Large intestine (tissue), 3 donors: ENCODE measurements at regions not wholly inside any gene's neighbourhood (a gene's known extent, or its start where the extent isn't known, plus 50 kb on each side); places are given as distances from the start of the nearest gene placed in this dataset.

Source experiments
- DNase-seq, 2 donors: peaks; one replicate each; pipeline versions ENCODE4 v3.0.0 to v3.0.0-alpha.2; 2013
- H3K27ac ChIP-seq: one replicate; pipeline ENCODE4 v1.5.1; 2013; ENCODE audit warnings: low read length
- H3K27me3 ChIP-seq: 2 replicates; pipeline ENCODE4 v1.6.1; 2013; ENCODE audit warnings: low read length; ENCODE audit not compliant: control insufficient read depth, insufficient read depth
- H3K36me3 ChIP-seq: 2 replicates; pipeline ENCODE4 v1.6.1; 2013; ENCODE audit warnings: low read length; ENCODE audit not compliant: control insufficient read depth, insufficient read depth
- H3K4me1 ChIP-seq: one replicate; pipeline ENCODE4 v1.6.1; 2013; ENCODE audit warnings: low read length; ENCODE audit not compliant: control insufficient read depth, insufficient read depth
- H3K4me3 ChIP-seq: one replicate; pipeline ENCODE4 v1.5.1; 2013; ENCODE audit warnings: low read length
- H3K9me3 ChIP-seq: one replicate; pipeline ENCODE4 v1.6.1; 2013; ENCODE audit warnings: mild to moderate bottlenecking, low read depth, low read length, moderate library complexity; ENCODE audit not compliant: control insufficient read depth
- WGBS: methylation state at CpG from one replicate; pipeline ENCODE4 v1.1.5; 2013; ENCODE audit warnings: low lambda C conversion rate; ENCODE audit not compliant: insufficient coverage; 5-methylcytosine and 5-hydroxymethylcytosine counted together

DNA sequence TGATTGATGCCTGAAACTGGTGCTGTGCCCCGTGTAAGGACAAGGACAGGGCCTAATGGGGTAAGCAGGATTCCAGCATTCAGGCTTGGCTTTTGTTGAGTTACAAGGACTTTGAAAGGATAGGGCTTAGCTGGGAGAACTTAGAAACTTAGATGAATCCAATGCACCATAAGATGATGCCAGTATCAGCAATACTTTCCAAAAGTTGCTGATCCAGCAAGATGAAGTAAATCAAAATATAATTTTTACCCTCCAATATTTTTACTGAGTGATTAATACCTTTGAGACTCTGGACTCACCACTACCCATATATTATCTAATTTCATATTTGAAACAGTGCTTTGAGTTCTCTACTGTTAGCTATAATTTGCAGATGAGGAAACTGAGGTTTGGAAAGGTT is 354.5 kb upstream of the ATP5MC3 start:
- no CpG with 5 or more reads among the region's 1 CpG for WGBS
- no peaks in the 10 kb centered on the region for H3K4me1 ChIP-seq
- H3K27me3 ChIP-seq: no peaks in the 10 kb centered on the region
- H3K9me3 ChIP-seq: no peaks in the 10 kb centered on the region
- no peak for DNase-seq
- no peak overlapping the region for H3K4me3 ChIP-seq
- H3K36me3 ChIP-seq: no peaks in the 10 kb centered on the region
- no peak overlapping the region for H3K27ac ChIP-seq

DNA sequence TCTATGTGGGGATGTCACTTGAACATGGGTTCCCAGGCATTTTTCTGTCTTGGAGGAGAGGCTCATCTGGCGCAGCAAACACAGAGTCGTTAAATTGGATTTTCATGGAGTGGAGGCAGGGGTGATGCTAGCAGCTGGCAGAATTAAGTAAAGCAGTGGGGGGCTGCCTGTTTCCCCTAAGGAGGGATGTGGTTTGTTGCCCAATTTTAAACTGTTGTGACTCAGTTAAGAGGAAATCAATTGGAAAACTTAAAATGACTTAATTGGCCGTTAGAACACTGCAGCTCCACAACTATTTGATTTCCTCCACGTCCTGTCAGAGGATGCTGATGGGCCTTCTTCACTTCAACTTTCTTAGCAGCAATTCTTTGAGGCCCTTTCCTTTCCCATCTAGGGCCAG is 354.1 kb upstream of the ATP5MC3 start:
- no peaks in the 10 kb centered on the region for H3K27me3 ChIP-seq
- no peak for DNase-seq
- no peak overlapping the region for H3K4me3 ChIP-seq
- H3K36me3 ChIP-seq: no peaks in the 10 kb centered on the region
- no CpG with 5 or more reads among the region's 4 CpGs for WGBS
- no peaks in the 10 kb centered on the region for H3K9me3 ChIP-seq
- H3K4me1 ChIP-seq: no peaks in the 10 kb centered on the region
- H3K27ac ChIP-seq: no peak overlapping the region

DNA sequence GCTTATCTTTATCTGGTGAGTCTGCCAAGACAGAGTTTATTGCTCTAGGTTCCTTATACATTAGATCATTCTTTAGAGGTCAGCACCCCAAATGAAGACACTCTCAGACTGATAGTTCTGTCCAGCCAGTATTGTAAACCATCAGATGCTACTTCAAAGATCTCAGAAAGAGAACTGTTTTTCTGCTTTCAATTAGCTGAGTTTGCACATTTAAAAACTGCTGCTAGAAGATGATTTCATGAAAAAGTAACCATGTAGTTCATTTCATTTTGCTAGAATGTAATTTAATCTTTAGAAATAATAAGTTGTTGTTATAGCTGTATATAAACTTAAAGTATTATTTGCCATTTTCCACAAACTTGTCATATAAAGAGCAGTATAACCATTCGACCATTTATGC is 344.5 kb upstream of the ATP5MC3 start:
- H3K27me3 ChIP-seq: no peaks in the 10 kb centered on the region
- no peak overlapping the region for H3K27ac ChIP-seq
- WGBS: 86% methylated on average over 1 of the region's 1 CpG
- H3K4me3 ChIP-seq: no peak overlapping the region
- DNase-seq: no peak
- no peaks in the 10 kb centered on the region for H3K36me3 ChIP-seq
- H3K9me3 ChIP-seq: no peaks in the 10 kb centered on the region
- no peaks in the 10 kb centered on the region for H3K4me1 ChIP-seq

DNA sequence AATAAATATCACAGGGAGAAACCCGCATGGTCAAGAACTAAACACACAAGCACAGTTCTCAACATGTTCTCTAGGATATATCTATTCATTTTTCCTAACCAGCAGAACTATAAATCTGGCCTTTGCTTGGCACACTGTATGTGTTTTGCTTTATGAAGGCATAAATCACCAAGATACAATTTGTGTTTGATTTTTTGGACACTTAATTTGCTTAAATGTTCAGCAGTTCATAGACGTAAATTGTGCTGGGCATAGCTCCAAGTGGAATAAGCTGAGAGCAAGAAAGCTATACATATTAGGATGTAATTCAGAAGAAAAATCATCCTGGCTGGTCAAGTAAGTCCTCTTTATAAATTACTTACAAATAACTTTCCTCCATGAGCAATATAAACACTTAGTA is 341.5 kb upstream of the ATP5MC3 start:
- Histone ChIP-seq H3K4me3 (no peak overlapping the region), H3K36me3 (no peaks in the 10 kb centered on the region), H3K27me3 (no peaks in the 10 kb centered on the region), H3K27ac (no peak overlapping the region), H3K4me1 (no peaks in the 10 kb centered on the region), H3K9me3 (no peaks in the 10 kb centered on the region)
- 80% methylated on average over 1 of the region's 2 CpGs for WGBS
- DNase-seq: peak; percentile 7 to 8

DNA sequence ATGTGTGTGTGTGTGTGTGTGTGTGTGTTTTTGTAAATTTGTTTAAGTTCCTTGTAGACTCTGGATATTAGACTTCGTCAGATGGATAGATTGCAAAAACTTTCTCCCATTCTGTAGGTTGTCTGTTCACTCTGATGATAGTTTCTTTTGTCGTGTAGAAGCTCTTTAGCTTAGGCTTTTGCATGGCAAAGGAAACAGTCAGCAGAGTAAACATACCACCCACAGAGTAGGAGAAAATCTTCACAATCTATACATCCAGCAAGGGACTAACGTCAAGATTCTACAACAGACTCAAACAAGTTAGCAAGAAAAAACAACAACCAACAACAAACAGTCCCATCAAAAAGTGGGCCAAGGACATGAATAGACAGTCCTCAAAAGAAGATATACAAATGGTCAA is 336.7 kb upstream of the ATP5MC3 start:
- no peaks in the 10 kb centered on the region for H3K36me3 ChIP-seq
- no peak overlapping the region for H3K4me3 ChIP-seq
- no peak for DNase-seq
- no peak overlapping the region for H3K27ac ChIP-seq
- no peaks in the 10 kb centered on the region for H3K27me3 ChIP-seq
- no peaks in the 10 kb centered on the region for H3K9me3 ChIP-seq
- WGBS: no CpG with 5 or more reads among the region's 3 CpGs
- no peaks in the 10 kb centered on the region for H3K4me1 ChIP-seq

DNA sequence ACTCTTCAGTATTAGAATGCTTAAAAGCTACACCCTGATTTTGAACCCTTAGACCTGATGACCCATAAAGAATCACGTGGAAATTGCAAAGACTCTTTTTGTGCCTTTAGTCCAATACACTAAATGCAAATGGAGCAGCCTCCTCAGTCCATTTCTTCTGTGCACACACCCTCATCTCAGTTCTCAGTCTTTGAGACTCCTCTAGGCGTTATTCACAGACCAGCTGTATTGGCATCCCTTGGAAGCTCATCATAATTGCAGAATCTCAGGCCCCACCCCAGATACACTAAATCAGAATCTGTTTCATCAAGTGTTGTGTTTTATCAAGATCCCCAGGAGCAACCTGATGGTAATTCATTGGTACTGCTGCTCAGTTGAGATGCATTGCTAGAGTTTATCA is 335.0 kb upstream of the ATP5MC3 start:
- no CpG with 5 or more reads among the region's 2 CpGs for WGBS
- DNase-seq: no peak
- no peaks in the 10 kb centered on the region for H3K36me3 ChIP-seq
- no peak overlapping the region for H3K4me3 ChIP-seq
- no peaks in the 10 kb centered on the region for H3K9me3 ChIP-seq
- H3K27me3 ChIP-seq: no peaks in the 10 kb centered on the region
- no peak overlapping the region for H3K27ac ChIP-seq
- H3K4me1 ChIP-seq: no peaks in the 10 kb centered on the region

DNA sequence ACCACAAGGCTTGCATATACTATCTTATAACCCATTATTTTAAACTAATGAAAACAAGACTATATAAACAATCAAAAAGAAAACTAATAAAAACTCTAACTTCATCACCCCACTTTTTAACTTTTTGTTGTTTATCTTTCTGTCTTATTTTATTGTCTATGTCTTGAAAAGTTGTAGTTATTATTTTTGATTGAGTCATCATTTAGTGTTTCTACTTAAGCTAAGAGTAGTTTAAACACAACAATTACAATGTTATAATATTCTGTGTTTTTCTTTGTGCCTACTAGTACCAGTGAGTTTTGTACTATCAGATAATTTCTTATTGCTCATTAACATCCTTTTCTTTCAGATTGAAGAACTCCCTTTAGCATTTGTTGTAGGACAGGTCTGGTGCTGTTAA is 318.7 kb upstream of the ATP5MC3 start:
- H3K4me1 ChIP-seq: no peaks in the 10 kb centered on the region
- H3K36me3 ChIP-seq: no peaks in the 10 kb centered on the region
- no peak for DNase-seq
- no peak overlapping the region for H3K4me3 ChIP-seq
- no peaks in the 10 kb centered on the region for H3K27me3 ChIP-seq
- H3K9me3 ChIP-seq: no peaks in the 10 kb centered on the region
- H3K27ac ChIP-seq: no peak overlapping the region

DNA sequence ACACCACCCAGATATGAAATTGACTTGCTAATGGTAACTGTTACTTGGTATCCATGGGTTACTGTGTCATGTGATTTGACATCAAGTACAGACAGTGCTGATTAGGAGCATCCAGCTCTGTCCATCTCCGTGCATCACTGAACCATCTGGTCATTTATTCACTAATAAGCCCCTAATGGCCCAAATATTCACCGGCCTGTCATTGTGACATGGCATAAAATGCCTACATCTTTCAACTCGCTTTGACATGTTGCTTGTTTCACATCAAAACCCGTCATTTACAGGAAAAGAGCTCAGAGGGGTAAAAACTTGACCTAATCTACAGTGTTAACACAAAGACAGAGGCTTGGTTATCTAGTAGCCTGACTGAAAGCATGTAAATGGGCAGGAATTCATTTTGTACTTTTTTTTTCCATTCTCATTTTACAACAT is 308.9 kb upstream of the ATP5MC3 start:
- Histone ChIP-seq H3K9me3 (no peaks in the 10 kb centered on the region), H3K4me1 (no peaks in the 10 kb centered on the region), H3K4me3 (no peak overlapping the region), H3K27me3 (no peaks in the 10 kb centered on the region), H3K27ac (no peak overlapping the region), H3K36me3 (no peaks in the 10 kb centered on the region)
- DNase-seq: peak; percentile 4 to 5
- 100% methylated on average over 1 of the region's 4 CpGs for WGBS

DNA sequence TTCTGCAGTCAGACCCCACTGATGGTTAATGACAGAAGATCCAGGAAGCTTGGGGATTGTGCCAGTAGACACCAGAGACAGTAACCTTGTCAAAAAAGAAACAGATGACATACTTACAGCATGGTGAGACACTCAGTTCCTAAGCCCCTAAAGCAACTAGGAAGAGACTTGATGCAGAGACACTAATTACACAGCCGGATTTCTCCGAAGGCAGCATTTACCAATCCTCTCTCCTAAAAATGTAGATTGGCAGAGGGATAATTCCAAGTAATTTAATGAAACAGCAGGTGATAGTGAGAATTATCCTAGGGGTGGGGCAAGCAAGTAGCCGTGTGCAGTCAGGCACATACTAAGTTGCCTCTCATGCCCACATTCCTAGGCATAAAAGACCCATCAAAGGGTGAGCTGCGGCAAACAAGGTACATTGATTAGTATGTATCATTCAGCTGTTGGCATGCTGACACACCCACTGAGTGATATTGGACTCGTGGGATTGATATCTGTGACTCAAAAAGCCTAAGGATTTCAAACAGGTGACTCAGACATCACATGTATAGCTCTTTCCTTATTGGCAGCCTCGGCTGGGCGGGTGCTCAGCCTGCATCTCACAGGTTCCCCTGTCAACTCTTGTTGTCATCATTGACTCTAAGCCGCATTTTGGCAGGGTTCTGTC is 296.7 kb upstream of the ATP5MC3 start:
- no peak for DNase-seq
- Histone ChIP-seq H3K27ac (no peak overlapping the region), H3K4me3 (no peak overlapping the region), H3K4me1 (no peaks in the 10 kb centered on the region), H3K9me3 (no peaks in the 10 kb centered on the region), H3K36me3 (no peaks in the 10 kb centered on the region), H3K27me3 (no peaks in the 10 kb centered on the region)
- 20% methylated on average over 1 of the region's 8 CpGs for WGBS

DNA sequence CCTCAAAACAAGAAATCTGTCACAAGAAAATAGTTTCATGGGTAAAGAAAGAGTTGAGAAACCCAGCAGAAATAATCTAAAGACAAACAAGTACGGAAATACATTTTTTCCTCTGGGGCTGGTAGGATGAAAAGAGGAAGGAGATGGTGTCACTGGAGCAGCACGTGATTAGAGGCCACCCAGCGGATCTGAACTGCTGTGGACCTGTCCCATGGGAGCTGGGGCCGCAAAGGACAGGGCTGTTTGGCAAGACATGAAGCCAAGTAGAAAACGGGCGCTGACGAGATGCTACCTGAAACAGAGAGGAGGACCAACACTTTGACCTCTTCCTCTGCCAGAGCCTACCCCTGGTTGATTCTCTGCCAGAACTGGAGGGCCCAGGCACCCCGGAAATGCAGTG is 295.4 kb upstream of the ATP5MC3 start:
- H3K4me3 ChIP-seq: no peak overlapping the region
- WGBS: no CpG with 5 or more reads among the region's 8 CpGs
- no peaks in the 10 kb centered on the region for H3K36me3 ChIP-seq
- DNase-seq: no peak
- no peaks in the 10 kb centered on the region for H3K9me3 ChIP-seq
- H3K27me3 ChIP-seq: no peaks in the 10 kb centered on the region
- no peaks in the 10 kb centered on the region for H3K4me1 ChIP-seq
- no peak overlapping the region for H3K27ac ChIP-seq

DNA sequence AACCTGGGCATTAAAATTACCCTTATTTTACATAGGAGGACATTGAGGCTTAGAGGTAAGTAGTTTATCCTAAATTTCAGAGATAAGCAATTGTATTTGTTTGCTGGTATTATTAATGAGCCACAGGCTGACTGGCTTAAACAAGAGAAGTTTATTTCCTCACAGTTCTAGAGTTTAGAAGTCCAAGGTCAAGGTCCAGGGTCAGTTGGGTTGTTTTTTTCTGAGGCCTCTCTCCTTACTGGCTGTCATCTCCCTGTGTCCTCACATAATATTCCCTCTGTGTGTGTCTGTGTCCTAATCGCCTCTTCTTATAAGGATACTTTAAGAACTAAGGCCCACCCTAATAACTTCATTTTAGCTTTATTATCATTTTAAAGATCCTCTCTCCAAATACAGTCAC is 294.9 kb upstream of the ATP5MC3 start:
- WGBS: no CpG with 5 or more reads among the region's 1 CpG
- Histone ChIP-seq H3K4me1 (no peaks in the 10 kb centered on the region), H3K4me3 (no peak overlapping the region), H3K27me3 (no peaks in the 10 kb centered on the region), H3K36me3 (no peaks in the 10 kb centered on the region), H3K27ac (no peak overlapping the region), H3K9me3 (no peaks in the 10 kb centered on the region)
- DNase-seq: peak; percentile 9 to 20
